GM12864 (cell line): ENCODE measurements at regions not wholly inside any gene's neighbourhood (a gene's known extent, or its start where the extent isn't known, plus 50 kb on each side); places are given as distances from the start of the nearest gene placed in this dataset.

Experiments used
- DNase-seq: peaks from one replicate; pipeline ENCODE4 v3.0.0-alpha.2; 2011; ENCODE audit warnings: low read depth
- H3K4me3 ChIP-seq: 2 replicates; pipeline ENCODE4 v1.5.1; 2011; ENCODE audit warnings: mild to moderate bottlenecking, low read depth, low read length, control low read depth
- CTCF ChIP-seq: IDR thresholded peaks from 2 replicates; pipeline ENCODE4 v1.5.1; 2011; ENCODE audit warnings: low read depth, mild to moderate bottlenecking, moderate library complexity, low read length, control low read depth, inconsistent platforms; ENCODE audit errors: missing control alignments

- H3K4me3 ChIP-seq = no peak overlapping the region
- TF ChIP-seq CTCF = no peak
- DNase-seq = no peak
Measured at GRCh38 chr2:122939796-122940195, 1085.3 kb upstream of the CNTNAP5 start.

- no peak for DNase-seq
- H3K4me3 ChIP-seq = no peak overlapping the region
- TF ChIP-seq CTCF = no peak
Measured at GRCh38 chr2:122949523-122949922, 1075.6 kb upstream of the CNTNAP5 start.

GRCh38 chr2:122955776-122956175 is 1069.3 kb upstream of the CNTNAP5 start:
- no peak overlapping the region for H3K4me3 ChIP-seq
- no peak for TF ChIP-seq CTCF
- no peak for DNase-seq

GRCh38 chr2:122960759-122961641 is 1064.1 kb upstream of the CNTNAP5 start:
- no peak for DNase-seq
- no peak overlapping the region for H3K4me3 ChIP-seq

GRCh38 chr2:122966461-122966860 is 1058.6 kb upstream of the CNTNAP5 start:
- no peak for TF ChIP-seq CTCF
- H3K4me3 ChIP-seq = no peak overlapping the region
- no peak for DNase-seq

More at GRCh38 chr2:122960759-122961641, 1064.1 kb upstream of the CNTNAP5 start:
- no peak for TF ChIP-seq CTCF

- DNase-seq = no peak
- H3K4me3 ChIP-seq = no peak overlapping the region
- TF ChIP-seq CTCF = no peak
Measured at GRCh38 chr2:122977580-122977979, 1047.5 kb upstream of the CNTNAP5 start.

GRCh38 chr2:122980671-122981070 is 1044.4 kb upstream of the CNTNAP5 start:
- no peak overlapping the region for H3K4me3 ChIP-seq
- no peak for TF ChIP-seq CTCF
- DNase-seq = no peak
